Lung (tissue), 11 donors: ENCODE measurements at regions not wholly inside any gene's neighbourhood (a gene's known extent, or its start where the extent isn't known, plus 50 kb on each side); places are given as distances from the start of the nearest gene placed in this dataset.
A peak's percentile ranks its signal among the peaks of the same experiment; 100 is the strongest.

Source experiments
- ATAC-seq: fragments of 200-7000 bp; cut with Tn5 transposase; one replicate; pipeline ENCODE4 v1.9.1; 2020; ENCODE audit warnings: moderate number of reproducible peaks; ENCODE audit not compliant: insufficient read depth, low FRiP score
- DNase-seq, 3 donors: peaks; one replicate each; pipeline ENCODE4 v3.0.0-alpha.2; 2013 to 2017
- H3K27ac ChIP-seq, 2 donors: one replicate each; pipeline ENCODE4 v1.5.1; 2013; ENCODE audit warnings: mild to moderate bottlenecking in 2 of 2, moderate library complexity in 2 of 2, control low read depth in 1 of 2, inconsistent platforms in 1 of 2, low read depth in 1 of 2, low read length in 1 of 2
- H3K27me3 ChIP-seq, 3 donors: one replicate each; pipeline ENCODE4 v1.5.1; 2013; ENCODE audit warnings: low read length in 2 of 3; ENCODE audit not compliant: control insufficient read depth in 3 of 3, insufficient read depth in 3 of 3
- H3K36me3 ChIP-seq, 4 donors: one replicate each; pipeline ENCODE4 v1.5.1; 2013; ENCODE audit warnings: low read length in 4 of 4, mild to moderate bottlenecking in 1 of 4, moderate library complexity in 1 of 4; ENCODE audit not compliant: control insufficient read depth in 4 of 4, insufficient read depth in 4 of 4
- H3K4me1 ChIP-seq, 5 donors: one replicate each; pipeline ENCODE4 v1.5.1; 2013; ENCODE audit warnings: low read length in 5 of 5, mild to moderate bottlenecking in 2 of 5, moderate library complexity in 1 of 5; ENCODE audit not compliant: control insufficient read depth in 5 of 5, insufficient read depth in 5 of 5
- H3K4me3 ChIP-seq: one replicate; pipeline ENCODE4 v1.5.1; 2013; ENCODE audit warnings: mild to moderate bottlenecking, control low read depth, moderate library complexity
- H3K9ac ChIP-seq, 2 donors: one replicate each; pipeline ENCODE4 v1.5.1; 2013; ENCODE audit warnings: low read length in 2 of 2, control low read depth in 1 of 2; ENCODE audit not compliant: insufficient read depth in 1 of 2
- H3K9me3 ChIP-seq, 4 donors: one replicate each; pipeline ENCODE4 v1.5.1; 2013; ENCODE audit warnings: low read length in 3 of 4, mild to moderate bottlenecking in 1 of 4, moderate library complexity in 1 of 4; ENCODE audit not compliant: control insufficient read depth in 4 of 4, insufficient read depth in 3 of 4
- WGBS, 2 donors: extraction: QIAGEN DNeasy Blood & Tissue Kit; methylation state at CpG; one replicate each; pipeline ENCODE4 v1.1.7; 2013; 5-methylcytosine and 5-hydroxymethylcytosine counted together
- TF ChIP-seq, protein P1 (sequence below): IDR thresholded peaks from 2 replicates; pipeline ENCODE4 v1.5.1; 2012; ENCODE audit warnings: mild to moderate bottlenecking; ENCODE audit errors: control extremely low read depth, extremely low read depth
- donor health status: control.
- donor health status: control.
- donor health status: Bipolar disorder and iron deficiency.
- donor health status: healthy.
- donor health status: DM: yes; HTN: yes; CAD: no.

DNA sequence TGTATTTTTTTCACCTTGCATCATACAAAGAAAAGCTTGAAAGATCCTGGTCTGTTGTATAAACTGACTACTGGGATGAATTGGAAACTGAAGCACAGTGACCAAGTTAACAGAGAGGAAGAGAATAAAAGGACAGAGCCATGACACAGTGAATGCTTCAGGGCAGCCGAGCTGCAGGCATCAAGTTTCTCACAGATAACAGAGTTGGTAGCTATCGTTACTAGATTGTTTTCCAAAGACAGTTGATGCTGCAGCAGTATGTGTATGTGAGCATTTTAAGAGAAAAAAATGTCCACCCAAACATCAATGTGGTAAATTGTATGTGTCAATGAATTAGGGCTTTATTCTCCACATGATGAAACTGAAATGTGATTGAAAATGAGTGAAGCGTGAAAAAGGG, 1032.7 kb downstream of the ADGRL3 start:
- DNase-seq (peak in 2 of 3 donors; percentile 22 to 29), ATAC-seq (no peak)
- WGBS, 2 donors, result 70 to 85% methylated on average over 3 of the region's 3 CpGs
- Histone ChIP-seq H3K4me3 (no peak overlapping the region), H3K9me3 (no peaks in the 10 kb centered on the region), H3K9ac (no peak overlapping the region), H3K27me3 (no peaks in the 10 kb centered on the region), H3K36me3 (no peaks in the 10 kb centered on the region), H3K4me1 (peaks cover 0 to 4% (median 0%) of the 10 kb centered on the region in 5 donors), H3K27ac (no peak overlapping the region)
- TF ChIP-seq, protein P1, sequence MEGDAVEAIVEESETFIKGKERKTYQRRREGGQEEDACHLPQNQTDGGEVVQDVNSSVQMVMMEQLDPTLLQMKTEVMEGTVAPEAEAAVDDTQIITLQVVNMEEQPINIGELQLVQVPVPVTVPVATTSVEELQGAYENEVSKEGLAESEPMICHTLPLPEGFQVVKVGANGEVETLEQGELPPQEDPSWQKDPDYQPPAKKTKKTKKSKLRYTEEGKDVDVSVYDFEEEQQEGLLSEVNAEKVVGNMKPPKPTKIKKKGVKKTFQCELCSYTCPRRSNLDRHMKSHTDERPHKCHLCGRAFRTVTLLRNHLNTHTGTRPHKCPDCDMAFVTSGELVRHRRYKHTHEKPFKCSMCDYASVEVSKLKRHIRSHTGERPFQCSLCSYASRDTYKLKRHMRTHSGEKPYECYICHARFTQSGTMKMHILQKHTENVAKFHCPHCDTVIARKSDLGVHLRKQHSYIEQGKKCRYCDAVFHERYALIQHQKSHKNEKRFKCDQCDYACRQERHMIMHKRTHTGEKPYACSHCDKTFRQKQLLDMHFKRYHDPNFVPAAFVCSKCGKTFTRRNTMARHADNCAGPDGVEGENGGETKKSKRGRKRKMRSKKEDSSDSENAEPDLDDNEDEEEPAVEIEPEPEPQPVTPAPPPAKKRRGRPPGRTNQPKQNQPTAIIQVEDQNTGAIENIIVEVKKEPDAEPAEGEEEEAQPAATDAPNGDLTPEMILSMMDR, result no peak

DNA sequence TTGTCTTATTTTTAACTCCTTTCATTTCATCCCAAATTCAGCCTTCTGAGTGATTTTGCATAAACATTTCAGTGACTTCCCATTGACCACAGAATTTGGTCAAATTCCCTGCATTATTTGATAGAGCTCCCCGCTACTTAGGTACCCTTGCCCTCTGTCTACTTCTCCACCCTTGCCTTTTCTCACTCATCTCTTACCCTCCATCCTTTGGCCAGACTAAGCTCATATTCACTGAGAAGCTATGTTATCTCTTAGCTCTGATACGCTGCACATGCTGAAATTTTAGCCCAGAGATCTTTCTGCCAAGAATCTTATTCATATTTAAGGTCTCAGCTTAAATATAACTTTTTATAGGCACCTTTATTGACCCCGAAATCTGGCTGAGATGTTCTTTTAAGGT, 1031.9 kb downstream of the ADGRL3 start:
- no peak for ATAC-seq
- no peaks in the 10 kb centered on the region for H3K9me3 ChIP-seq

DNA sequence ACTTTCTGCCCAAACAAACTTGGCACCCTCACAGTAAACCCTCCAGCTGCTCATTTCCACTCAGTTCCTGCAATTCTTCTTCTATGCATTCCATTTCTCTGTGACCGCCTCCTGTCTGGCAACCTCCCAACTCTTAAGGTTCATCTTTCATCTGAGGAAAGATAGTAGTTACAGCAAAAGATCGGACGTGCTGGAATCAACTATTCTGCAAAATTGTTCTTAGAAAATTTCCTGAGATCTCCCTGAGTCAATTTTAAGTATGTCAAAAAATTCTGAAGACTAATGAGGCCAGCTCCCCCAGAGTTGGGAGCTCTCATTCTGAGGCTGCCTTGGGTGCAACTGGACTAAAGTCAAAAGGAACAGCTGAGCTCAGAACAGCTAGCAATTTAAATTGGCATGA, 1026.0 kb downstream of the ADGRL3 start:
- H3K4me1 ChIP-seq, result peaks cover 0 to 7% (median 3%) of the 10 kb centered on the region in 5 donors
- DNase-seq (peak; percentile 27 to 55 (median 45)), ATAC-seq (no peak)
- H3K9me3 ChIP-seq, result no peaks in the 10 kb centered on the region
- 47 to 75% methylated on average over 3 of the region's 3 CpGs for WGBS, 2 donors
- H3K9ac ChIP-seq, result no peak overlapping the region
- H3K27me3 ChIP-seq, result no peaks in the 10 kb centered on the region
- H3K4me3 ChIP-seq, result no peak overlapping the region
- TF ChIP-seq, protein P1, result no peak
- no peaks in the 10 kb centered on the region for H3K36me3 ChIP-seq
- H3K27ac ChIP-seq, result no peak overlapping the region

More for the DNA sequence above, 1031.9 kb downstream of the ADGRL3 start:
- Histone ChIP-seq H3K27ac (no peak overlapping the region), H3K4me1 (peaks cover 0 to 4% (median 0%) of the 10 kb centered on the region in 5 donors), H3K36me3 (no peaks in the 10 kb centered on the region), H3K27me3 (no peaks in the 10 kb centered on the region), H3K4me3 (no peak overlapping the region), H3K9ac (no peak overlapping the region)
- 88 to 96% methylated on average over 3 of the region's 3 CpGs for WGBS, 2 donors
- TF ChIP-seq, protein P1, result no peak
- no peak for DNase-seq

DNA sequence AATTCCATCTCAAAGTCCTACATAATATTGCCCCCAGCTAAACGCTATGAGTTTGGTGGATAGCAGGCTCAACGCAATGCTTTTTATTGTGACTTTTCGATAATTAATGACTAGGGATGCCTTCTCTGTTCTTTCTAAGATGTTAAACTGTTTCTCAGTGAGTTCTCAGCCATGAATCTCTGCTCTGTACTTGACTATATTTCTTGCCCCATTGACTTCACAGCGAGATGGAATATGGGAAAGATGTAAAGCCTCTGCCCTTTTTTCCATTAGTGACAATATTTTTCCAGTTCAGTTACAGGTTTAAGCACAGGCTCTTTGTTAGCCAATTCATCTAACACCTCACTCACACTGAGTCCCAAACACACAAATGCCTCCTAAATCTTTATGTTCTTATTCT, 1022.0 kb downstream of the ADGRL3 start:
- H3K9me3 ChIP-seq, result no peaks in the 10 kb centered on the region
- no peak overlapping the region for H3K9ac ChIP-seq
- H3K27me3 ChIP-seq, result no peaks in the 10 kb centered on the region
- no peak for ATAC-seq
- no peaks in the 10 kb centered on the region for H3K36me3 ChIP-seq
- TF ChIP-seq, protein P1, result no peak
- peaks cover 0 to 7% (median 3%) of the 10 kb centered on the region in 5 donors for H3K4me1 ChIP-seq
- 94 to 98% methylated on average over 4 of the region's 4 CpGs for WGBS, 2 donors
- H3K4me3 ChIP-seq, result no peak overlapping the region
- DNase-seq, result no peak
- no peak overlapping the region for H3K27ac ChIP-seq
